Globus pallidus (tissue), 1 donor: ENCODE measurements at regions not wholly inside any gene's neighbourhood (a gene's known extent, or its start where the extent isn't known, plus 50 kb on each side); places are given as distances from the start of the nearest gene placed in this dataset.

ENCODE experiments used
- DNase-seq: peaks from one replicate; pipeline ENCODE4 v3.0.0-alpha.2; 2015; ENCODE audit warnings: low spot score

DNA sequence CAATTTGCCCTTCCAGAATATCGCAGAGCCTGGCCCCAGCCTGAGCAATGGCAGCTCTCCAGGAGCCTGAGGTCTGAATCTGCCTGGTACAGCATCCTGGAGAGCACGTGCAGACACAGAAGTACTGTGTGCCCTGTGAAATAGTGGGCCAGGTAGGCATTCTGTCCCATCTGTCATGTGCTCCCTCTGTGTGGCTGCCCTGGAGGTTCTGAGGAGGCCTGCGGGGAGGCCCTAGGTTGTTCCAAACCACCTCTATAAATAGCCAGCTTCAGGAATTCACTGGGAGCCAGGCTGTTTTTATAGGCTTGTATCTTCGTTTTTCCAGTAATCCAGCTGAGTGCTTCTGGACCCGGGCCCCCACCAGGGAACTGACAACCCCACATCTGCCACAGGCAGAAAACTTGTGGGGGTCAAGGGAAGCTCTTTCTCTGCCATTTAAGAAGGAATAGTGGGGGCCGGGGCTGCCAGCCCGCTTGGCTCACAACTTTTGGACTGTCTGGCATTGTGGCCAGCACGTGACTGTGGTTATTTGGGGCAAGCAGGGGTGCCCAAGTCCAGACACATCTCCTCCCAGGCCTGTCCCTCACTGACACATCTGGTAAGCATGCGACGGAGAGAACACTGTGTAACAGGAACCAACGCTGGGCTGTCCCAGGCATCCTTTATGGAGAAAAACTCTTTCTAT is 356.3 kb upstream of the TNRC6C start:
- DNase-seq, result no peak

GRCh38 chr17:77602883-77603640 is 355.4 kb upstream of the TNRC6C start:
- DNase-seq, result no peak

DNA sequence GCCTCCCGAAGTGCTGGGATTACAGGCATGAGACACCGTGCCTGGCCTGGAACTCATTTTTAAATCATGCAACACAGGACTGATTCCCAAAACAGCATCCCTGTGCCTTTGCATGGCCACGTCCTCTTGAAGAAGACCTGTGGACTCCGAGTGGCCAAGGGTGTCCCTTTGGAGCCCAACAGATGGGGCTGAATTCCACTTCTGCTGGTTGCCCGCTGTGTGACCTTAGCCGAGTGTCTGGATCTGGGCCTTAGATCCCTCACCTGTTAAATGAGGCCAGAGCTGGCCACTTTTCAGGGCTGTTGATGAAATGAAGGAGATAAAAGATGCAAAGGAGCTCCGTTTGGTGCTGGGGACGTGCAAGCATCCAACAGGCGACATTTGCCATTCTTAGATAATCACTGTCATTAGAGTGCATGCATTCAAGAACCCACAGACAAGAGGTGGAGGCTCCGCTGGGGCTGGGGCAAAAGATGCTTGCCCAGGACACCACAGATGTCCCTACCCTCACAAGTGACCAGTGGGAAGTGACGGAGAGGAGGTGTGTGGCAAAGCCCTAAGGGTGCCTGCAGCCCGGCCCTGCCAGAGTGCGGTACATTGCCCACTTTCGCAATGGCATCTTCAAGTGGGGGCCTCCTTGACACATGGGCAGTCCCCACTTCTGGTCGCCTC is 354.1 kb upstream of the TNRC6C start:
- DNase-seq, result no peak

- no peak for DNase-seq
Measured at GRCh38 chr17:77604973-77605313, 353.6 kb upstream of the TNRC6C start.

- no peak for DNase-seq
Measured at GRCh38 chr17:77606146-77606864, 352.2 kb upstream of the TNRC6C start.

DNA sequence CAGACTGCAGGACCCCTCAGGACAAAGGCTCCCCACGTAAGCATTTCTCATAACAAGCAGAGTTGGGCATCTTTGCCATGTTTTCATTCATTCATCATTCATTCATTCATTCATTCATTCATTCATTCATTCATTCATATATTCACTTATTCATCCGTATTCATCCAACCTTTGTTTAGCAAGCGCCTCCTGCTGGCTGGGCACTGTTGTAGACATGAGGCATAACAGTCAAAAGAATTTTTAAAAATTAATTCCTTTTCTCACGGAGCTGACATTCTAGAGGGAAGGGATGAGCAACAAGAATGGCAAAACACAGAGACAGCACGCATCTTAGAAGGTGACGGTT is 351.7 kb upstream of the TNRC6C start:
- DNase-seq, result no peak

- DNase-seq, result no peak
Measured at GRCh38 chr17:77607606-77608005, 350.9 kb upstream of the TNRC6C start.

DNA sequence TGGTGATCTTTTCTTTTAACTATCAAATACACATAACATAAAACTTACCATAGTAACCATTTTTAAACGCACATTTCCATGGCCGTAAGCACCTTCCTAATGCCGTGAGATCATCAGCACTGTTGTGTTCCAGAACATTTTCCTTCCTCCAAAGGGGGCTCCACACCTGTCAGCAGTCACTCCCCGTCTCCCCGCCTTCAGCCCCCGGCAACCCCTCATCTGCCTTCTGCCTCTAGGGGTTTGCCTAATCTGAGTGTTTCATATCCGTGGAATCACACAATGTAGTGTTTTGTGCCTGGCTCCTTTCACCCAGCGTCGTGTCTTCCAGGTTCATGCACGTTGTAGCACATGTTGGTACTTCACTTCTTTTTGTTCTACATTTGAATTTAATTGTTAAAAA is 350.1 kb upstream of the TNRC6C start:
- DNase-seq, result no peak

- no peak for DNase-seq
Measured at GRCh38 chr17:77609553-77610517, 348.7 kb upstream of the TNRC6C start.

DNA sequence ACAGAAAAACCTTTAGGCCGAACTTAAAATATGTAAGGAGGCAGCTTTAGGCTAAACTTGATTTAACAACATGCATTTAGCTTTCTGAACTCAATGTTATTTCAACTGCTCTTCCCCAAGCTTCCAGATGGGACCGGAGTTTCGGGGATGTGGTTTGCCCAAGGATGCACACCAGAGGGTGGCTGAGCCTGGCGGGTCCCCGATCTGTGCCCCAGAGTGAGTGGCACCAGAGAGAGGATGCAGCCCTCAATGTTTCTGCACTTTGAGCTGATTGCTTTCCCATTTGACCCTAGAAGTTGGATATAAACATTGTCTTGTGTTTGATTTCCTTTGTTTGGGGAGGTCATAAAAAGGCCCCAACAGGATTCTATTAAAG is 348.0 kb upstream of the TNRC6C start:
- no peak for DNase-seq

- peak; percentile 6 for DNase-seq
Measured at GRCh38 chr17:77610972-77611521, 347.5 kb upstream of the TNRC6C start.

DNA sequence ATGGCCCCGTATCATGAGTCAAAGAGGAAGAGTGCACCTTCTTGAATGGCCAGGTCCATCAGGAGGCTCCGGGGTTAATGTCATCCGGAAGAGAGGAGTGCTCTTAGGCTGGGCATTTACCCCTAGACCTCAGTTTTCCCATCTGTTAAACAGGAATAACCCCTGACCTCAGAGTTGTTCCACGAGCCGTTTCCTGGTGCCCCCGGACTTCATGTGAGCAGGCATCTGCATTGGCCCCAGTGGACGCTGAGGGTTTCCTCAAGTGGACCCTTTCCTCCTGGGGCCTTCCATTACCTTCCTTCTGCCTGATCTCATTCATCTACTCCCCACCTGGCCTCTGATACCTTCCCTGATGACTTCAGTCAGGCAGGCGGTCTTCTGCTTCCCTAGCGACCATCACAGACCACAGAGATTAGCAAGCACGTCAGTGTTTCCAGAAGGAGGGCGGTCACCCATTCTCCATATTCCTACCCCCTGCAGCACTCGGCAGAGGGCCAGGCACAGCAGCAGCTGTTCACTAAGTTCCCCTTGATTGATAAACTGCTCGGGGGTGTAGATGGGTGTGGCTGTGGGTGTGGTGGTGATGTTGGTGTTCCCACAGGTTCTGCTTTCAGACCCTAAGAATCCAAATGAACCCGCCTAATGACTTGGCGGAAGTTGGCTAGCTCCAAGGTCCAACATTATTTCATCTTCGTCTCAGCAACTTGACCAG is 346.6 kb upstream of the TNRC6C start:
- DNase-seq, result no peak

DNA sequence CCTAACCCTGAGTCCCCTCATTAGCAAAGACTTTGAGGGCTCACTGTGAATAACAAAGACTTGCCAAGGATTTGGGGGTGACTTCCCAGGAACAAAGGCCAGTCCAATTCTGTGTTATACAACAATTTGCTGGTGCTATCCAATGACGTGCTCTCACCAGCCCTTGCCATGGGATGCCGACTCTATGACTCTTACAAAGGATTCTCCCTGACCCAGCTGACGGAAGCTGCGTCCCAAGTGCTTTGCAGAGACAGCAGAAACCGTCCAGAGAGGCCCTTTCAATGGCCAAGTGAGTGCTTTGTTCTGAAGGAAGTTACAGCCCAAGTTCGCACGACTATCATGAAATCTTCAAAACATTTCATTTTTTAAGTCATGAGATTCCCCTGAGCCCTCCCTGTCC is 345.3 kb upstream of the TNRC6C start:
- no peak for DNase-seq

- DNase-seq, result no peak
Measured at GRCh38 chr17:77613627-77614026, 344.9 kb upstream of the TNRC6C start.

GRCh38 chr17:77615703-77616253 is 342.7 kb upstream of the TNRC6C start:
- DNase-seq, result no peak

DNA sequence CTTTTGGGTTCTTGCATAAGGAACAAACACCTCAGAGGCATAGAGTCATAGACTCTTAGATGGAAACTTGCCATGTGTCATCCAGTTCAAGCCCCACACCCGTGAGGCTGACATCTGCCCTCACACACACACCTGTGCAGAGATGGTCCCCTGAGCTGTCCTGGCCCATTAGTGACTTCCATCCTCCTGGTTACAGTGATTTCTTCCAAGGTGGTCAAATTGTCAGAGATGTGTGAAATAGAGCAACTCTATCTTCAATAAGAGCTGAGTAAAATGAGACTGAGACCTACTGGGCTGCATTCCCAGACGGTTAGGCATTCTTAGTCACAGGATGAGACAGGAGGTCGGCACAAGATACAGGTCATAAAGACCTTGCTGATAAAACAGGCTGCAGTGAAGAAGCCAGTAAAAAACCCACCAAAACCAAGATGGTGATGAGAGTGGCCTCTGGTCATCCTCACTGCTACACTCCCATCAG is 342.2 kb upstream of the TNRC6C start:
- no peak for DNase-seq

GRCh38 chr17:77617516-77617915 is 341.0 kb upstream of the TNRC6C start:
- DNase-seq, result no peak

DNA sequence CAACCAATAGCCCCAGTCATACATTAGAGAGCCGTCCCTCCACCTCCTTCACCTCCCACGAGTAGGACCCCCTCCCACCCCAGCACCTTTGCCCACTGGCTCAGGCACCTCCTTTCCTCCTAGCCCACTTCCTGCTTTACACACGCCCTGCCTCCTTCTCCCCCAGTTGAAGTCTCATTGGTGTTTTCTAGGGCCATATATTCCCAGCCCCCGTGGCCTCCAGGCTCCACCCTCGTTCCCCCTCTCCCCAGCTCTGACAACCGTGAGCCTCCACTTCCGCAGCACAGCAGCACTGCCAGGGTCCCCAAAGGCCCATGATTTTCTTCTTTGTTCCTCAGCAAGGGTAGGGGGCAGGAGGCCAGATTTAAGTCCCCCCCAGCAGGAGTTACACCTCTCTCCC is 340.3 kb upstream of the TNRC6C start:
- no peak for DNase-seq

DNA sequence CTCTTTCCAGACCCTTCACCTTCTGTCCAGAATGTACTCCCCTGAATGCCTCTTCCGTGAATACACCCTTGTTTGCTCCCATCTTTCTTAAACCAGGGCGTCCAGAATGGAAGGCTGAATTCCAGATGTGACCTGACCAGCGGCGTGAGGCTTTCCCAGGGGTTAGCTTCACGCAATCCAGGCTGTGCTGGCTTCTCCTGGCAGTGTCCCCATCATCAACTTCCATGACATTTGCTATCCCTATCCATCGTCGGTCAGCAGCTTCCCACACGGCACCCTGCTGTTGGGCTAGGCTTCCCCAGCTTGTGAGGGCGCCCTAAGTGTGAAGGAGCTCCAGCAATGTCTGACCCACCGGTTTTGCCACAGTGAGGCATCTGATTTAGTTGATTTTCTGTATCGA is 339.8 kb upstream of the TNRC6C start:
- DNase-seq, result no peak

DNA sequence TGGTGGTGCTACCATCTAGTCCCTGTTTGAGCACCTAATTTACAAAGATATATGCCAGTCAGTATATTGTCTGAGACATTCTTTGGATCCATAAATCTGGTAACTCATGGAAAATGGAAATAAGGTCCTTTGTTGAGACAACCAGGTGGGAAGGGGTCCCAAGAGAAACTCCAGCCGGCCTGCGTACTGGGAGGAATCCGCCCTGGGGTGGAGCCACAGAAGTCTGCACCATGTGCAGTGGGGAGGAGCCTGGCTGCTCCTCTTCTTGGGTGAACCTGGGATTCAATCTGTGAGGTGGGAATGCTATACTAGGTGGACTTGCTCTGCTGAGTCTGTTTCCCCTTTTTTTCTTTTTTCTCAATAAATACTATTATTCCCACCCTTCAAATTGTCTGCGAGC is 339.2 kb upstream of the TNRC6C start:
- DNase-seq, result no peak
